Stimulated activated naive CD8-positive, alpha-beta T cell treated with anti-CD3 and anti-CD28 coated beads, Interleukin-15, Interleukin-2, amounts not matched to agents 100 U/mL and 50 U/mL, for 24 hours (primary cell): ENCODE measurements at regions not wholly inside any gene's neighbourhood (a gene's known extent, or its start where the extent isn't known, plus 50 kb on each side); places are given as distances from the start of the nearest gene placed in this dataset.
"Not testable (repeated sequence)": the region's sequence is repeated elsewhere in the genome, so short reads cannot be mapped to it uniquely, and the experiment has no call there.

Source experiments
- ATAC-seq: fragments of 150-1000 bp; cut with Tn5 transposase; one replicate; pipeline ENCODE4 v1.10.0; 2021
- DNase-seq: peaks from one replicate; pipeline ENCODE4 v3.0.0; 2021

DNA sequence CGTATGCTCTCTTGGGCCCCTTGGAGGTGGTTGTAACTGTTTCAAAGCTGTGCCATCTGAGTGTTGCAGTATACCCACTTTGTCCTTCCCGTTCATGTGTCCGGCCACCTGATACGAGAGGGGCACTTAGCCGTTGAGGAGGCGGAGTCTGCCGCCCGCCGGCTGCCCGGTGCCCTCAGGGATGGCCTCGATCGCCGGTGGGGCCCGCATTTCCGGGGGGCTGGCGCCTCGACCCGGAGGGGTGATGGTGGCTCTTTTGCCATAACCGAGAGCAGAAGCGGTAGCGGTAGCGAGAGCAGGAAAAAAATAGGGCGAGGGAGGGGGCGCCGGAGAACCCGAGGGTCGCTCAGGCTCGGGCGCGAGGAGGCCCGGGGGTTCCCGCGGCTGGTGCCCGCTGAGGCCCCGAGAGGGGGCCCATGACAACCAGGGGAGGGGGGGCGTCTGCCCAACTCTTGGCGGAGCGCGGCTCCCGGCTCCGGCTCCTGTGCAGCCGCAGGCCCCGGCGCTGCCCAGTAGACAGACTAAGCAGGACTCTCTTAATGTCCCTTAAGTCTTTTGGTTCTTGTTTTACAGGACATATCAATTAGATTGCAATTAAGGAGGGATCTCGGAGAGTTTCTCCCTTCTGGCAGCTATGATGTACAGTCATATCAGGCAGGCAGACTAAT, 342.7 kb upstream of the SGCG start:
- DNase-seq (no peak), ATAC-seq (no peak)

DNA sequence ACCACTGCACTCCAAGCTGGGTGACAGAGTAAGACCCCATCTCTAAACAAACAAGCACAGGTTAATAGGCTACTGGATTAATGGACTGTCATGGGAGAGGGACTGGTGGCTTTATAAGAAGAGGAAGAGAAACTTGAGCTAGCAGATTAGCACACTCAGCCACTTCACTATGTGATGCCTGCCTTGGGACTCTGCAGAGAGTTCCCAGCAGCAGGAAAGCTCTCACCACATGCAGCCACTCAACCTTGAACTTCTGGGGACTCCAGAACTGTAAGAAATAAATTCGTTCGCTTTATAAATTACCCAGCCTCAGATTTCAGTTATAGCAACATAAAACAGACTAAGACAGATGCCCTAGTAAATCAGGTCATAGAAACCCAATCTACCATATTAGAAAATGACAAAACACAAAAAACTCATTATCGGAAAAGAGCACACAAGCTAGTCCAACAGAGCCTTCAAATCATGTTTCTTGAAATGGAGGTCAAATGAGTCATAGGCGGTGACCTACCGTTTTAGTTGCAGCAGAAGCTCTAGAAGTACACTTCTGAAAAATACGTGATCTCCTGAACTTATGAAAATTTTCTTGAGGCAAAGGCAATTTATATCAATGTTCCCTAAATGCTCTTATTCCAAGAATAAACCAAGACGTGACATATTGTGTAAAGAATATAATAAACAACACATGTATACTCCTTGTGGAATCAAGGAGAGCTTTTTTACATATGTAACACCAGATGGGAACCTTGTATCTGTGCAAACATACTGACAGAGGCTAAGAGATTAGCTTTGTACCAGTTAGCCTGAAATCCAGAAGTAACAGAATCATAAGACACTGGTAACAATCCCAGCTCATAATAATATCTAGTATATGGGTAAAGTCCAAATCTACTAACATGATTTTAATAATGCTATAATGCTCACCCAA, 340.9 kb upstream of the SGCG start:
- ATAC-seq, result no peak
- DNase-seq, result no peak

DNA sequence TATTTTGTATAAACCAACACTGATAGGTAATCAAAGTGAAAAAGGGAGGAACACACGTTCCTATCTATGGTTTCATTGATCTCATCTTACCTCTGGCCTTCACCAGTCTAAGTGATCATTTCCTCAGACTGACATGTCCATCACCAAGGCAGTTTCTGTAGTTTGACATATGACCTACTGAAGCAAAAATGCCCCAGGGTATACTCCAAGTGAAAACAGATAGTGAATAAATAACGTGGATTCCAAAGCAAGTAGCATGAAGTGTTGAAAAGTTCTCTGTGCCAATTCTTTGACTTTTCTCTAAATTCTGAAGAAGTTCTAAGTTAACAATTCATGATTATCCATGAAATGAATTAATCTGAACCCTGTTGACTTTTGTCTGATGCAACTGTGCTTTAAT, 334.2 kb upstream of the SGCG start:
- no peak for ATAC-seq
- no peak for DNase-seq

DNA sequence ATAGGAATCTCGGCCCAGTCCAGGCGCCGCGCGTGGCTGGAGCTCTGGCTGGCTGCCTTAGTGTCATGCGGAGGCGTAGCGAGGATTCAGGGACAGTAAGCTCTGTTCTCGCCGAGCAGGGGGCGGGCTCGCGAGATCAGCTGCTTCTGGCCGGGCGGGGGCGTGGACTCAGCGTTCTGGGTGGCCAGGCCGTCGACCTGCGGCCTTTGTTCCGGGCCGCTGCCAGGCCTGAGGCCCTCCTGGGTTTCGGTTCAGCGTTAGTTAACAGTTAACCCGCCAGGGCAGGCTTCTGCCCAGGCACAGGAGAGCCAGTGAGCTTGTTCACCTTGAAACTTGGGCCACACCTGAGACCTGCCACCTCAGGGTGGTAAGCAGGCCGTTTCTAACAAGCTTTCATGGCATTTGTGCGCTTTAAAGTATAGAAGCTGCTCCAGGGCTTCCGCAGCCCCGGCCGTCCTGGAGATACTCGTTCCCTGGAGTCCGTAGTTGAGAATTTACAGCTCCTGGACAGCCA, 332.2 kb upstream of the SGCG start:
- no peak for DNase-seq

GRCh38 chr13:22855926-22856325, 324.9 kb upstream of the SGCG start:
- ATAC-seq, result no peak
- no peak for DNase-seq

More for the DNA sequence above, 332.2 kb upstream of the SGCG start:
- no peak for ATAC-seq

DNA sequence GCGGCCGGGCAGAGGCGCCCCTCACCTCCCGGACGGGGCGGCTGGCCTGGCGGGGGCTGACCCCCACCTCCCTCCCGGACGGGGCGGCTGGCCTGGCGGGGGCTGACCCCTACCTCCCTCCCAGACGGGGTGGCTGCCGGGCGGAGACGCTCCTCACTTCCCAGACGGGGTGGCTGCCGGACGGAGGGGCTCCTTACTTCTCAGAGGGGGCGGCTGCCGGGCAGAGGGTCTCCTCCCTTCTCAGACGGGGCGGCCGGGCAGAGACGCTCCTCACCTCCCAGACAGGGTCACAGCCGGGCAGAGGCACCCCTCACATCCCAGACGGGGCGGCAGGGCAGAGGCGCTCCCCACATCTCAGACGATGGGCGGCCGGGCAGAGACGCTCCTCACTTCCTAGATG, 321.8 kb upstream of the SGCG start:
- DNase-seq, ATAC-seq: not testable (repeated sequence)

GRCh38 chr13:22859411-22859810, 321.4 kb upstream of the SGCG start:
- ATAC-seq, DNase-seq: not testable (repeated sequence)

- DNase-seq (no peak), ATAC-seq (no peak)
Observed at GRCh38 chr13:22861958-22862466, 318.8 kb upstream of the SGCG start.

DNA sequence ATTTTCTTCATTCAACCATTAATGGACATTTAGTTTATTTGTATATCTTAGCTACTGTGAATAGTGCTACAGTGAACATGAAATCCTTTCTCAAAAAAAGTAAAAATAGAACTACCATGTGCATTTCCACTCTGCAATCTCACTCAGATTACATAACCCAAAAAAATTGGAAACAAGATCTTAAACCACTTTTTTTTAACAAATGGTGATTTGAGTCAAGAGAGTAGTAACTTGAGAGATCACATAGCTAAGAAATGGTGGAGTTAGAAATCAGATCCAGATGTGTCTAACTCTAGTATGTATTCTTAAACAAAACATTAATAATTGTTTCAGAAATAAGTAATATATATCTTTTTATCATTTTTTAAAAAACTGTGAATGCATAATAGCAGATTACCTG, 318.3 kb upstream of the SGCG start:
- DNase-seq, result no peak

DNA sequence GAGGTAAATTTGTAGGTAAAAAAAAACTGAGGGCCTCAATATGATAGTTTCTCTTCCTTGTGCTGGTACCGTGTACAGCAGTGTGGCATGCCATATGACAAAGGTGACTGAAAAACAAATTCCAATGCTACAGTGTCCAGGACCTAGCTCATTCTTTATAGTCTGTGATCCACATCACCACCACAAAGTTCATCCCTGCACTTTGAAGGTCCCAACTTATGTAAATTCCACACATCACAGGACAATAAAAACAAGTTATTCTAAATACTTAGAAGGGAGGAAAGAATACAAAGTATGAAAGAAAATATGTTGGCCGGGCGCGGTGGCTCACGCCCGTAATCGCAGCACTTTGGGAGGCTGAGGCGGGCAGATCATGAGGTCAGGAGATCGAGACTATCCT, 314.6 kb upstream of the SGCG start:
- DNase-seq (no peak), ATAC-seq (no peak)

More for the DNA sequence above, 318.3 kb upstream of the SGCG start:
- no peak for ATAC-seq

- no peak for ATAC-seq
- DNase-seq, result no peak
Observed at GRCh38 chr13:22871231-22871630, 309.5 kb upstream of the SGCG start.

GRCh38 chr13:22874839-22875238, 305.9 kb upstream of the SGCG start:
- DNase-seq, result no peak
- ATAC-seq, result no peak

GRCh38 chr13:22877421-22877820, 303.4 kb upstream of the SGCG start:
- no peak for ATAC-seq
- no peak for DNase-seq

DNA sequence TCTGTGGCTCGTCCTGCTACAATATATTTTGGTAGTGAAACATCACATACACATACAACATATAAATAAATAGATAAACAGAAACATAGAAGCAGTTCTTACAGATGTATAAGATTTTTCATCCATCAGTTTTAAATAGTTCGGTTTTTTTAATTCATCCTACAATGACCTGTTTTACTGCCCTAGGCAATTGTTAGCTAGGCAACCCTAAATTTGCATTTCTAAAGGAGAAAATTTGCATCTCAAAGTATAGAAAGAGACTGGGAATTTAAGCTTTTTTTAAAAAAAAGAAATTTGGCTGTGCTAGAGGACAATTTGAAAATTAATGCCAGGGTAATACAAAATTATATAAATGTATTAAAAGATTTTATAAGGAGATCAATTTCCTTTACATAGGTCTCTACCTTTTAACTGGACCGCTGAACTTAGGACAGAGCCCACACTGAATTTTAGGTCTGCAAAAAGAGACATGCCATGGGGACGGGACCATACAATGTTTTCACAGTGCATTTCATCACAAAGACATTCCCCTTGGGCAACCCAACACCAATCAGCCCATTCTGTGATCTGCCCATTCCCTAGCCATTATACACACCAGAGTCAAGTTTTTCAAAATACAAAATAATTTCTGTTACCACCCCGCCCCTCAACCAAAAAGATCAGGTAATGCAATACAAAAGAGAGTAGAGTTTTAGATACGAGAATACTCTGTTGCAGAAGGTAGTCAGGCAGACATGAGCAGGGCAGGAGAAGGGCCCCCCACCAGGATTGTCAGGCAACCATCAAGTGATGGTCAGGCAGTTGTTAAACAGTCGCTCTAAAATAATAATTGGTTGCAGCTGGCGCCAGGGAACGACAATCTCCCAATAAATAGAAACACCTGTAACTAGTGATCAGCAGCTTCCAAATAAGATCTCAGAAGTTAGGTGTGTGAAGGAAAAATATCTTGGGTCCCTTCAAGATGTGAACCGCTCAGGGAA, 299.7 kb upstream of the SGCG start:
- ATAC-seq, result no peak
- no peak for DNase-seq

GRCh38 chr13:22881721-22882608, 298.8 kb upstream of the SGCG start:
- not testable (repeated sequence) for ATAC-seq, DNase-seq

DNA sequence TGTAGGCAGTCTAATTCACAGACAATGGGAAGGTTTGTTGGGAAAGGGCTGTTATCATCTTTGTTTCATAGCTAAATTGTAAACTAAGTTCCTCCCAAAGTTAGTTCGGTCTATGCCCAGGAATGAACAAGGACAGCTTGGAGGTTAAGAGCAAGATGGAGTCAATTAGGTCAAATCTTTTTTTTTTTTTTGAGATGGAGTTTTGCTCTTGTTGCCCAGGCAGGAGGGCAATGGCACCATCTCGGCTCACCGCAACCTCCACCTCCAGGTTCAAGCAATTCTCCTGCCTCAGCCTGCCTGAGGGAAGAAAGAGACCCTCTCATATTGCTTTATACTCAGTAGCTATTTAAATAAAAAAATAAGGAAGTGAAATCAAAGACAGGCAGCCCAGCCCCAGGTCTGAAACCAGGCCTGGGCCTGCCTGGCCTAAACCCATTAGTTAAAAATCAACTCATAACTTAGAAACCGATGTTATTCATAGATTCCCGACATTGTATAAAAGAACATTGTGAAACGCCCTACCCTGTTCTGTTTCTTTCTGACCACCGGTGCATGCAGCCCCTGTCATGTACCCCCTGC, 297.4 kb upstream of the SGCG start:
- ATAC-seq (no peak), DNase-seq (no peak)

DNA sequence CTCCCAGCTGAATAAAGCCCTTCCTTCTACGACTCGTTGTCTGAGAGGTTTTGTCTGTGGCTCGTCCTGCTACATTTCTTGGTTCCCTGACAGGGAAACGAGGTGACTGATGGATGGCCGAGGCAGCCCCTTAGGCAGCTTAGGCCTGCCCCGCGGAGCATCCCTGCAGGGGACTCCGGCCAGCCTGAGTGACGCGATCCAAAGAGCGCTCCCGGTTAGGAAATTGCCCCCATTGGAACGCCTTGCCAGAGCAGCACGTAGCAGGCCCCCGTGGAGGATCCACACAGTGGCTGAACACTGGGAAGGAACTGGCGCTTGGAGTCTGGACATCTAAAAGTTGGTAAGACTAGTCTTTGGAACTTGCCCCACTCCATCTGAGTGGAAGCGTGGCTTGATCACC, 296.8 kb upstream of the SGCG start:
- DNase-seq, result no peak
- ATAC-seq, result no peak

DNA sequence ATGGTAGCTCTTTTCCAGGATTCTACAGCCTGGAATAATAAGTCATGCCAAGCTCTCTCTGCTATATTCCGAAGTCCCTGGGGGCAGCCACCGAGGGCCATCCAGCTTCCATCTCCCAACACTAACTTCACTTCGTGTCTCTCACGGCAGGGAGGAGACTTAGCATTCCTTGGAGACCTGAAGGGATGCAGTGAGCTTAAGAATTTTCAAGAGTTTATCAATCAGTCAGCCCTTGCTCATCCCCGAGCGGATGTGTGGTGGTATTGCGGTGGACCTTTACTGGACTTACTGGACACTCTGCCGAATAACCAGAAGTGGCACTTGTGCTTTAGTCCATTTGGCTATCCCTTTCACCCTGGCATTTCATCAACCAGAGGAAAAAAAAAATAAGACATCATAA, 294.7 kb upstream of the SGCG start:
- not testable (repeated sequence) for ATAC-seq, DNase-seq

DNA sequence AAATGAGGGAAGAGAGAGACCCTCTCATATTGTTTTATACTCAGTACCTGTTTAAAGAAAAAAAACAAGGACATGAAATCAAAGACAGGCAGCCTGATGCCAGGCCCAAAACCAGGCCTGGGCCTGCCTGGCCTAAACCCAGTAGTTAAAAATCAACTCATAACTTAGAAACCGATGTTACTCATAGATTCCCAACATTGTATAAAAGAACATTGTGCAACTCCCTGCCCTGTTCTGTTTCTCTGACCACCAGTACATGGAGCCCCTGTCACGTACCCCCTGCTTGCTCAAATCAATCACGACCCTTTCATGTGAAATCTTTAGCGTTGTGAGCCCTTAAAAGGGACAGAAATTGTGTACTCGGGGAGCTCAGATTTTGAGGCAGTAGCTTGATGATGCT, 291.4 kb upstream of the SGCG start:
- not testable (repeated sequence) for ATAC-seq

GRCh38 chr13:22893204-22893603, 287.6 kb upstream of the SGCG start:
- ATAC-seq (no peak), DNase-seq (no peak)

More for the DNA sequence above, 291.4 kb upstream of the SGCG start:
- DNase-seq, result not testable (repeated sequence)
